ENCODE measurements at regions not wholly inside any gene's neighbourhood (a gene's known extent, or its start where the extent isn't known, plus 50 kb on each side); places are given as distances from the start of the nearest gene placed in this dataset.

DNA sequence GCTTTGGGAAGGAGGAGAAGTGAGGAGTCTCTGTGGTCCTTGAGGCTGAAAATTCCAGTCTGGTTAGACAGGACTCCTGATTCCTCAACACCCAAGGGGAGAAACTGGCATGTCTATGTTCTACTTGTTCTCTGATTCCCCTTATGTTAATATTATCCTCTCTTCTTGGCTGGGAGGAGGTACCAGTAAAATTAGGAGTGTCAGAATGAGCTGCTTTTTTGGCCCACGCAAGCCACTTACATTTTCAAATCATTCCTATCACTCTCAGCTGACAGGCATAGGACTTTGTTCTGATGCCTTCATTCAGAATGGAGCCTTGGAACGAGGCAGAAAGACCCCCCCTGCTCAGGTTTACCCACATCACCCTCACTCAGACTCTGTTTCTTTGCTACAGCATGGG, 1077.2 kb downstream of the BCL11B start:
- Histone ChIP-seq H3K27ac (ENCODE audit: insufficient read depth, low read length) (no peak overlapping the region), H2BK5ac (ENCODE audit: low read depth, low read length, poor library complexity, severe bottlenecking) (no peak overlapping the region), H3K4me3 (ENCODE audit: insufficient read depth, low read depth, low read length) (no peak overlapping the region), H3K4me2 (ENCODE audit: low read depth, low read length) (no peak overlapping the region), H3K79me1 (ENCODE audit: low read depth in 1 of 2, low read length in 2 of 2) (no peaks in the 10 kb centered on the region), H3K4me1 (ENCODE audit: control insufficient read depth, insufficient read depth, low read length) (no peaks in the 10 kb centered on the region), H3K9me1 (ENCODE audit: insufficient read depth, low read length) (no peaks in the 10 kb centered on the region), H3K18ac (ENCODE audit: low read depth, low read length) (no peak overlapping the region), H3K14ac (replicated peaks; ENCODE audit: low read depth, low read length) (no peak overlapping the region), H2BK20ac (ENCODE audit: low read depth, low read length) (no peak overlapping the region), H4K20me1 (ENCODE audit: insufficient read depth, low read length) (no peaks in the 10 kb centered on the region), H2AK5ac (ENCODE audit: low read depth, low read length) (no peak overlapping the region), H3K9me3 (ENCODE audit: control insufficient read depth, insufficient read depth, low read length) (peaks cover 12% of the 10 kb centered on the region), H3K36me3 (ENCODE audit: control insufficient read depth, insufficient read depth, low read length) (no peaks in the 10 kb centered on the region), H3K9ac (ENCODE audit: low read depth, low read length) (no peak overlapping the region), H3K23ac (ENCODE audit: low read depth, low read length) (no peak overlapping the region), H3K56ac (ENCODE audit: extremely low read depth, insufficient read depth, low read length) (no peak overlapping the region), H4K91ac (ENCODE audit: insufficient read depth, low read depth, low read length) (no peak overlapping the region), H2BK120ac (ENCODE audit: low read depth, low read length) (no peak overlapping the region), H2AK9ac (replicated peaks; ENCODE audit: low read depth, low read length, poor library complexity) (no peak overlapping the region), H4K8ac (ENCODE audit: low read depth in 2 of 2, low read length in 2 of 2) (no peak overlapping the region), H4K5ac (ENCODE audit: low read depth, low read length) (no peak overlapping the region), H2AFZ (replicated peaks; ENCODE audit: low read length, poor library complexity) (no peak overlapping the region), H3K27me3 (ENCODE audit: control insufficient read depth, insufficient read depth, low read length) (no peaks in the 10 kb centered on the region), H3K4ac (ENCODE audit: low read depth, low read length) (no peak overlapping the region), H2BK15ac (ENCODE audit: low read depth, low read length) (no peak overlapping the region)
- in situ Hi-C loops (cut with MboI; ENCODE audit: low sequenced_read_pairs) (no loop called here), intact Hi-C loops (cut with micrococcal nuclease) (loop anchor here (5.0 kb wide), 1 partner anchor 1073 kb away; no protein-coding TSS in a partner anchor), dilution Hi-C loops (cut with HindIII; ENCODE audit: low sequenced_read_pairs, unreplicated experiment) (no loop called here)
- ATAC-seq (ENCODE audit: low read depth) (no peak), DNase-seq (no peak)
- BruUV-seq (replicated peaks), result no TSS peak
- TF ChIP-seq FOS (IDR thresholded peaks at IDR 0.05; ENCODE audit: low read depth, low read length), result no peak
- TF ChIP-seq SMC3 (IDR thresholded peaks at IDR 0.05; ENCODE audit: low read depth, low read length), result no peak
- TF ChIP-seq BHLHE40 (IDR thresholded peaks at IDR 0.05; ENCODE audit: low read depth, low read length), result no peak
- no peak for TF ChIP-seq CEBPB (IDR thresholded peaks at IDR 0.05; ENCODE audit: low read depth, low read length)
- TF ChIP-seq RAD21 (IDR thresholded peaks at IDR 0.05; ENCODE audit: low read length), result no peak
- TF ChIP-seq, protein P1, sequence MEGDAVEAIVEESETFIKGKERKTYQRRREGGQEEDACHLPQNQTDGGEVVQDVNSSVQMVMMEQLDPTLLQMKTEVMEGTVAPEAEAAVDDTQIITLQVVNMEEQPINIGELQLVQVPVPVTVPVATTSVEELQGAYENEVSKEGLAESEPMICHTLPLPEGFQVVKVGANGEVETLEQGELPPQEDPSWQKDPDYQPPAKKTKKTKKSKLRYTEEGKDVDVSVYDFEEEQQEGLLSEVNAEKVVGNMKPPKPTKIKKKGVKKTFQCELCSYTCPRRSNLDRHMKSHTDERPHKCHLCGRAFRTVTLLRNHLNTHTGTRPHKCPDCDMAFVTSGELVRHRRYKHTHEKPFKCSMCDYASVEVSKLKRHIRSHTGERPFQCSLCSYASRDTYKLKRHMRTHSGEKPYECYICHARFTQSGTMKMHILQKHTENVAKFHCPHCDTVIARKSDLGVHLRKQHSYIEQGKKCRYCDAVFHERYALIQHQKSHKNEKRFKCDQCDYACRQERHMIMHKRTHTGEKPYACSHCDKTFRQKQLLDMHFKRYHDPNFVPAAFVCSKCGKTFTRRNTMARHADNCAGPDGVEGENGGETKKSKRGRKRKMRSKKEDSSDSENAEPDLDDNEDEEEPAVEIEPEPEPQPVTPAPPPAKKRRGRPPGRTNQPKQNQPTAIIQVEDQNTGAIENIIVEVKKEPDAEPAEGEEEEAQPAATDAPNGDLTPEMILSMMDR (conservative IDR thresholded peaks at IDR 0.05; ENCODE audit: low read depth, low read length), result no peak
- TF ChIP-seq POLR2A (IDR thresholded peaks at IDR 0.05; ENCODE audit: low read depth, low read length), result no peak
- no peak for TF ChIP-seq MAFK (IDR thresholded peaks at IDR 0.05; ENCODE audit: low read depth, low read length)
- no peak for TF ChIP-seq CHD1 (IDR thresholded peaks at IDR 0.05; ENCODE audit: low read depth, low read length)
- TF ChIP-seq NFE2L2 (IDR thresholded peaks at IDR 0.05; ENCODE audit: low read depth, low read length), result no peak
- TF ChIP-seq, protein P2, sequence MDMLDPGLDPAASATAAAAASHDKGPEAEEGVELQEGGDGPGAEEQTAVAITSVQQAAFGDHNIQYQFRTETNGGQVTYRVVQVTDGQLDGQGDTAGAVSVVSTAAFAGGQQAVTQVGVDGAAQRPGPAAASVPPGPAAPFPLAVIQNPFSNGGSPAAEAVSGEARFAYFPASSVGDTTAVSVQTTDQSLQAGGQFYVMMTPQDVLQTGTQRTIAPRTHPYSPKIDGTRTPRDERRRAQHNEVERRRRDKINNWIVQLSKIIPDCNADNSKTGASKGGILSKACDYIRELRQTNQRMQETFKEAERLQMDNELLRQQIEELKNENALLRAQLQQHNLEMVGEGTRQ (IDR thresholded peaks at IDR 0.05; ENCODE audit: low read depth, low read length), result no peak
- no peak for TF ChIP-seq MXI1 (IDR thresholded peaks at IDR 0.05; ENCODE audit: borderline replicate concordance, low read depth, low read length)
- no peak for TF ChIP-seq RFX5 (IDR thresholded peaks at IDR 0.05; ENCODE audit: low read depth, low read length)
- TF ChIP-seq MAZ (IDR thresholded peaks at IDR 0.05; ENCODE audit: borderline replicate concordance, low read depth, low read length), result no peak
- ChIA-PET CTCF (no interaction called here), POLR2A (ENCODE audit: unreplicated experiment) (no interaction called here)
- WGBS, 2 experiments (ENCODE audit: extremely low coverage in 2 of 2, insufficient read length in 1 of 2), result no CpG with 5 or more reads among the region's 2 CpGs

Measured in IMR-90 (cell line).